ENCODE measurements at regions not wholly inside any gene's neighbourhood (a gene's known extent, or its start where the extent isn't known, plus 50 kb on each side); places are given as distances from the start of the nearest gene placed in this dataset.

DNA sequence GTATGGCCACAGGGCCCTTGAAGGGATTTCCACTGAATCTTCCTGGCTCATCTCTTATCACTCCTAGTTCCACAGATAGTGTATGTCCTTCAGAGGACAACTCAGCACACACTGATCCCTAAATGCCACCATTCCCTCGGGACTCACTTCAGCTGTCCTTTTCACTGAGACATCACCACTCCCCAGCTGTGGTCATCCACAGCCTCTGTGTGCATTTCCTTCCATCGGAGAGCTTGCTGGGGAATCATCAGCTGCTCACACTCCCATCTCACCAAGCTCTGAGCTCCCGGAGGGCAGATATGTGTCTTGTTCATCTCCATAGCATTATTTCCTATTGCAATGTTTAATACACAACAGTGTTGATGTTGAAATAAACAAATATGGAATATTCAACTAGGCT, 759.5 kb downstream of the RNF144A start:
- TF ChIP-seq POLR2A (IDR thresholded peaks at IDR 0.05): no peak
- TF ChIP-seq, protein P1, sequence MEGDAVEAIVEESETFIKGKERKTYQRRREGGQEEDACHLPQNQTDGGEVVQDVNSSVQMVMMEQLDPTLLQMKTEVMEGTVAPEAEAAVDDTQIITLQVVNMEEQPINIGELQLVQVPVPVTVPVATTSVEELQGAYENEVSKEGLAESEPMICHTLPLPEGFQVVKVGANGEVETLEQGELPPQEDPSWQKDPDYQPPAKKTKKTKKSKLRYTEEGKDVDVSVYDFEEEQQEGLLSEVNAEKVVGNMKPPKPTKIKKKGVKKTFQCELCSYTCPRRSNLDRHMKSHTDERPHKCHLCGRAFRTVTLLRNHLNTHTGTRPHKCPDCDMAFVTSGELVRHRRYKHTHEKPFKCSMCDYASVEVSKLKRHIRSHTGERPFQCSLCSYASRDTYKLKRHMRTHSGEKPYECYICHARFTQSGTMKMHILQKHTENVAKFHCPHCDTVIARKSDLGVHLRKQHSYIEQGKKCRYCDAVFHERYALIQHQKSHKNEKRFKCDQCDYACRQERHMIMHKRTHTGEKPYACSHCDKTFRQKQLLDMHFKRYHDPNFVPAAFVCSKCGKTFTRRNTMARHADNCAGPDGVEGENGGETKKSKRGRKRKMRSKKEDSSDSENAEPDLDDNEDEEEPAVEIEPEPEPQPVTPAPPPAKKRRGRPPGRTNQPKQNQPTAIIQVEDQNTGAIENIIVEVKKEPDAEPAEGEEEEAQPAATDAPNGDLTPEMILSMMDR (IDR thresholded peaks at IDR 0.05): no peak

Data from adrenal gland (tissue), 5 donors.